GM21367 (cell line): ENCODE measurements at regions not wholly inside any gene's neighbourhood (a gene's known extent, or its start where the extent isn't known, plus 50 kb on each side); places are given as distances from the start of the nearest gene placed in this dataset.
"Not testable (repeated sequence)": the region's sequence is repeated elsewhere in the genome, so short reads cannot be mapped to it uniquely, and the experiment has no call there.

Experiments used
- ATAC-seq: cut with Tn5 transposase; IDR thresholded peaks from one replicate; pipeline ENCODE4 v1.9.1; 2021; ENCODE audit not compliant: unreplicated experiment

DNA sequence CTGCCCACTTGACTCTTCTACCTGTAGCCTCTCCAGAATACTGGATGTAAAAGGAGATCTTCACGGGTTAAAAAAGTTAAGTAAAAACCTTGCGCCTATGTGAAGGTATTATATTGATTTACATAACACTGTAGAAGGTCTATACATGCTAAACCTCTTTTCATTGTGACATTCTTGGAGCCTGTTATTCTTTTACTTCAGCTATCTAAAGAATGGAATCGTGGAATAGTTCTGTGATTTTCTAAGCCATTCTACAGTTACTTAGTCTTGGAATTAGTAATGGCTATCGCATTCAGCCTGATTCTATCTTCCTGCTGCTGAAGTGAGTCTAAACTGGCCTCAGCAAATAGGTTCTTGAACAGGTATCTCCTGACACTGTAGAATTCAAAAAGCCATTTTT, 430.0 kb upstream of the DPH6 start:
- ATAC-seq, result no peak

DNA sequence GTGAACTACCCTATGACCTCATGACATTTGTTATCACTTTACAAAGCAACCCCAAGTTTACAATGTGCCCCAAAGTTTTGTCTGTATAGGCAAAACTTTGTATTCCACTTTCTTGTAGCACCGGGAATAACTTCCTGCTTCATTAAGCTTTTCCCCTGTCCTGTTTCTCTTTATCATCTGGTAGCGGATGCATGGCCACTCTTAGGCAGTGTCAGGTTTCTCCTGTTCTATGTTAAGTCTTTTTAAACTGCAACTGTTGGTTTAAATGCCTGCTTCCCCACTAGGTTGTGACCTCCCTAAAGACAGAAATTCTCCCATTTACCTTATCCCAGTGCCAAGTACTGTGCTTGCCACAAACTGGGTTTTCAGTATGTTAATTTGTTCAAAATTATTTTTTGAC, 433.6 kb upstream of the DPH6 start:
- no peak for ATAC-seq

DNA sequence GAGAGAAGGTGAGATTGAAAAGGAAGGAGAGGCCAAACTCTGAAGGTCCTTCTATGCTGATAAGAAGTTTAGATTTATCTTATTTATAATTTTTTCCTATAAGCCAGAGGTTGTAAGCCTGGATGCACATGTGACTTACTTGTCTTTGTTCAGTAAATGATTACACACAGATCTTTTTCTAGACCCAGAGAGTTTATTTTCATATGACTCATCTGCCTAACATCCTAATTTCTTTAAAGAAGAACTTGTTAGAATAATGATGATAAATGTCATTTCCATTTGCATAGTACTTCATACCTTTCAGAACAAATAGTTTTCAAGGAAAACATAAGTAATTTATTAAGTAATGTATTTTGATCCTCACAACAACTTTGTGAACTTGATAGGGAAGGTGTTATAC, 434.8 kb upstream of the DPH6 start:
- ATAC-seq, result no peak

DNA sequence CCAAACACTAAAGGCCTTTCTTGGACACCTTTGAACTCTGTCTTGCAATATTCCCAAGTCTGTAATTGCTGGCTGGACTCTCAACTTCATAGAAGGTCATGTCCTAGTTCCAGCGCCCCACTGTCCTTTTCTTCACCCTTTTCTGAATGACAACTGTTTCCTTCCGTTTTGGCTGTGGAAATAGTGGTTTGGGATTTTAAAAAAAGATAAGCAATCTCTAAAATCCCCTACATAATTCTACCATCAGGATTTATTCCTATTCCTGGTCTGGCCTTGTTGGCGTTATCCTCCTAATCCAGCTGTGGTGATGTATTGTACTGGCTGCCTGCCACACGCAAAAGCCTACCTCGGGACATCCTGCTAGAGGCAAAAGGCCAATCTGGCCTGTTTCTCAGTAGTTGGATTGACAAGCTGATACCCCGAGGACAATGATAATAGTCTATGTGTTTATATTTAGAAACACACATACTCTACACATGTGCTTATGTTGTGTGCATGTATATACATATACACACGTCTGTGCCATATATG, 440.3 kb upstream of the DPH6 start:
- no peak for ATAC-seq

DNA sequence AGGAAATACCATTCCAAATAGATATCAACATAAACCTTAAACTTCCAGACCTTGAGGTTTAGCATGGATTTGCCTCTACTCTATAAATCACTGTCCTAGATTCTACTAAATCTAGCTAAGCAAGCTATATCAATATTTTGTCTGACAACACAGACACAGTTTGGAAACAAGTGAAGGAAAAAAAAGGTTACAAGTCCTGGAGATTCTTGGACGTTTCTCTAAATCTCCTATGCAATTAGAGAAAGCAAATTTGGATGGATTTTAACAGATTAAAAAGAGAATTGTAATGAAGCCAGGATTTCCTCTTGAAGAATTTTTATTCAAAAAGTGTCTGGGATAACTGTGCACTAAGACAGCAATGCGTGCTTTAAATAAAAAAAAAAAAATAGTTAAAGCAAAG, 441.1 kb upstream of the DPH6 start:
- ATAC-seq, result no peak

DNA sequence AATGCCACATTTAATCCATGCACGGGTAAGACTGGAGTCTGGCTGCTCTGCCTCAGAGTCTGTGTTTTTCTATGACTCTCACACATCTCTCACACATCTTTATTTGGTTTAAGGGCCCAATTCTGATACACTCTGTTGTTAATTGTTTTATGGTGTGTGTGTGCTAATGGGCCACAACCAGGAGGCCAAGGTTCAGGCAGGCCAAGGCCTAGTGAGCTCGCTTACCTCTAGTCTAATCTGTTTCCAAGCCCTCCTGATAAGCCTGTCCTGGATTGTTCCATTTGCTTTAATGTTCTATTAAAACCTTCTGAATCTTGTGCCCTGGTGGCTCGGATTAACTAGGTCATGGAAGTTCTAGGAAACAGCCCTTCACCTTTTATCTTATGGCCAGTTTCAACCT, 445.4 kb upstream of the DPH6 start:
- no peak for ATAC-seq

DNA sequence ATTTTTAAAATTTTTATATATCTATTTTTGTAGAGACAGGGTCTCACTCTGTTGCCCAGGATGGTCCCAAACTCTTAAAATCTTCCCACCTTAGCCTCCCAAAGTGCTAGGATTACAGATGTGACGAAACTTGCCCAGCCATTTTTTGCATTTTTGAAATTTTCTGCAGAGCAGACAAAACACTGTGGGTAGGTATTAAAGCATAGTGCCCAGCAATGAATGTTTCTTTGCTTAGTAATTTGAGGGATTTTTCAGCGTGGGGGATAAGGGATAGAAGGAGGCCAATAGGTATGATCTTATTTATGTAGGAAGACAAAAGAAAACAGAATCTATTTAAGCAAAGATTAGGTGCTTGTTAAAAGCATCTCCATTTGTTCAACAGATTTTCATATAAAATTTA, 446.8 kb upstream of the DPH6 start:
- no peak for ATAC-seq

DNA sequence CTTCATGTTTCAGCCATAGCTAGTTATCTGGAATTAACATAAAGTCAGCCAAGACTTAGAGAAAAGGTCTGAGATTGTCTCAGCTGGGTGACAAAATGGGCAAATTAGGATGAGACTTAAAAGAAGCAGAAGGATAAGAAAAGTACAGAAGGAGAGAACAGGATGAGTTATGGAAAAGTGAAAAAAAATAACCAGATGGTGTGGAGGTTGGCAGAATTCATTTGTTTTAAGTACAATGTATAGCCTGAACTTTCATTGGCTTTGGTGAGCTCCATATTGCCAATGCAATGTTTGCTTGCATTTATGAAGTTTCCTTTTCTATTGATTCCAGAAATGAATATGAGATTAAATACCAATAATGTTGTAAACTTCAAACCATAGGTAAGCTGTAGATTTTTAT, 447.2 kb upstream of the DPH6 start:
- ATAC-seq, result no peak

DNA sequence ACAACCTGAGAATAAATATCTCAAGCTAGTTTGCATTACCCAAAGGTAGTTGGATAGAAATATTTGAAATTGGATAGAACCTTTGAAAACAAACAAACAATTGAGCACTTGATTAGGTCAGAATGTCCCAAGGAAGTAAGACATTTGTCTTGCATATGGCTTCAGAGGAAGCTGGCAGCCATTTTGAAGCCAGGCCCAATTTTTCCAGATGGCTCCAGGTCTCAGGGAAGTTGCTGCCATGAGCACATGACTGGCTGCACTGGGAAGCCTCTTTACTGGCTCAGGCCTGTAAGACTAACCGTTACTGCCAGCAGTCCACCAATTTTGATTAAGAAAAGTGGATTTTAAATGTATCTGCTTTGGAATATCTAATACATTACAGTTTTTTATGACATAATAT, 448.9 kb upstream of the DPH6 start:
- no peak for ATAC-seq

DNA sequence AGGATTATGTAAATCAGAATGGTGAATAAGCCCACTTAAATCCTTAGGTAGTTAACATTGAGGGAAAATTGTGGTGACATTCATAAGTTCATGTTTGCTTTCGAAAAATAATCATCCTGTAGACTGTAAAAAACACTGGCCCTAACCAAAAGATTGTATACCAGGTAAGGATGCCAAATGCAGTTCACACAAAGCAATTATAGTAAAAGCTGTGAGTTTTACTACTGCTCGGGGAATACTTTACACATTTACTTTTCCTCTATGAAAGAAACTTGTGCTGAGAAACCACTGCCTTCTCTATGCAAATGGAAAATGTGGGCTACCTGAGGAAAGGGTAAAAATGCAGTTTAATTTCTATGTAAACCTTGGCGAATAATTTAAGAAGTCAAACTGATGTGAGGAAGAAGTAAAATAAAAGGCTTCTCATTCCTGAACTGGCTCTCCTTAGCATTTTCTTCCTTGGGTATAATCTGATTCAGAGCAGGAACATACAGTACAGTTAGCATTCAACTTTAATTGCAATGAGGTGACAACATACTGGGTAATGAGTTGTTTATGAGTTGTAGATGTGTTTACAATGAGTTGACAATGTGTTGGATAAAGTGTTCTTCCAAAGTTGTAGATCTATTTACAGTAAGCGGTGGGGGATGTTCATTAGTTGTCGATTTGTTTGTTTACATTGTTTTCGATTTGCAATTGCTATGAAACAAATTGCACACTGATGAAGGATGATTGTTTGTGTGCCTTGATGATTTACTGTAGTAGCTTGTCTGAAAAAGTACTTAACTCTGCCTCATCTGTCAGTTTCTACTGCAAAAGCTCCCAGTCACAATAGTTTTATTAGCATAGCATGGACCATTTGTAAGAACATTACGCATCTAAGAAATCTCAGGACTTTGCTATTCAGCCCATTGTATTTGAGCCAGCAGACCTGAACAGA, 453.0 kb upstream of the DPH6 start:
- ATAC-seq, result no peak

DNA sequence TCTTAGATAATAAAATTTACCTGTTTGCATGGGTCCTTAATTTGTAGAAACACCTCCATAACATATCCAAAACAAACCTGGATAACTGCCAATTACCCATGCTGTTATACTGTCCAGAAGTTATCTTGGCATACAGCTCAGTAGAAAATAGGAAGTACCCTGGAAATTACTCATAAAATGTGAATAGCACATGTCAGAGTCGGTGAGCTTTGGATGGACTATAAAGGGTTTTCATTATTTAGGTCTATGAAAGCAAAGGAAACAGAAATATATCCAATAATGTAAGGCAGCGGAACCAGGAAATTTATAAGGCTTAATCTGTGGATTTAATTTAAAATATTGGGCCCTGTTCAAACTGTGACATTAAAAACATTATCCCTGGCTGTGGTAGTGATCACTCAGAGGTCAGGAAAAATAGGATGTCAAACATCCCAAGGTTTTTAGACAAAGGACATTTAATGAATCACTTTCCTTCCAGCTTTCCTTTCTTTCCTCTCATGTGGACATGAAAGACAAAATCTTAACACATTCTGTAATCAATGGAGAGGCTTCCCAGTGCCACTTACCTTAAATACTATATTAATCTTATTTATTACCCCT, 459.0 kb upstream of the DPH6 start:
- no peak for ATAC-seq

DNA sequence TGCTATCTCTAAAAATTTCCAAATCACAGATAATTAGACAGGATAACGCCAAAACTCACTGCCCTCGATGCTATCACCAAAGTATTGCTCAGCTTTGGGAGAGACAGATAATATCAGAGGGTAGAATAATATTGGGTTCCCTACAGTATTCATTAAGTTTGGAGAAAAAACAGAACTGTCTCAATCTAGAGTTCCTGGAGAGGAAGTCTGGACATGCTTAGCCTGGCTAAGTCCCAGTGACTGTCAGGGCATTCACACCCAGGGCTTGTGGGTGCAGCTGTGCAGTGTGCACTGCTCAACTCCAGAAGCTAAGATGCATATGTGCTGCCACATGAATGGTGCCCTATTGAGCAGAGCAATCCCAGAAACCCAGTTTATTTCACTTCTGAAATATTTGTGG, 459.6 kb upstream of the DPH6 start:
- ATAC-seq, result no peak

DNA sequence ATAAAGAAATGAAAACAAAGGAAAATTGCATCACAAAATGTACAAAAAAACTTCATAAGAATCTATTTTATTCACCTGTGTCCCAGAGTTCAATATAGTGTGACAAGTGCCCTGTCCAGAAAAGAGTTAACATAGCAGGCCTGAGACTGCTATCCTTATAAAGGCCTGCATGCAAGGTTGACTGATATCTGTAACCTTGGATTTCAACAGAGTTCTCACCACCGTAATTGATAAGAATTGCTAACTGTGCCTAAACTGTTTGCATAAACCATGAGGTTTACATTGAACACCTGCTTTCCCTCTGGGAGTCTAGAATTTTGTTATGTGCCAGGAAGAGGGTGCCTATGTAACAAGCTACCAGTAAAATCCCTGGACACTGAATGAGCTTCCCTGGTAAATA, 461.7 kb upstream of the DPH6 start:
- ATAC-seq, result no peak

DNA sequence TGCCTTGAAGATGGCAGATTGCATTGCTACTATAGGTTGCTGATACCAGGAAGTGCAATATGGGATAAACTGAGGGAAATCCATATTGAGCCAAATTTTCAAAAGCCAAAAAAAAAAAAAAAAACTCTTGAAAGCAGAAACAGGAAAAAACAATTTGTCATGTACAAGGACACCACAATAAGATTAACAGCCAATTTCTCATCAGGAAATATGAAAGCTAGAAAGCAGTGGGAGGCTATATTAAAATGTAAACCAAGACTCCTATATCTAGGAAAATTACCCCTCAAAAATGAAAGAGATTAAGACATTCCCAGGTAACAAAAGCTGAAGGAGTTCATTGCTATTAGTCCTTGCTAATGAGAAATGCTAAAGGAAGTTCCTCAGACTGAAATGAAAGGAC, 462.8 kb upstream of the DPH6 start:
- no peak for ATAC-seq

DNA sequence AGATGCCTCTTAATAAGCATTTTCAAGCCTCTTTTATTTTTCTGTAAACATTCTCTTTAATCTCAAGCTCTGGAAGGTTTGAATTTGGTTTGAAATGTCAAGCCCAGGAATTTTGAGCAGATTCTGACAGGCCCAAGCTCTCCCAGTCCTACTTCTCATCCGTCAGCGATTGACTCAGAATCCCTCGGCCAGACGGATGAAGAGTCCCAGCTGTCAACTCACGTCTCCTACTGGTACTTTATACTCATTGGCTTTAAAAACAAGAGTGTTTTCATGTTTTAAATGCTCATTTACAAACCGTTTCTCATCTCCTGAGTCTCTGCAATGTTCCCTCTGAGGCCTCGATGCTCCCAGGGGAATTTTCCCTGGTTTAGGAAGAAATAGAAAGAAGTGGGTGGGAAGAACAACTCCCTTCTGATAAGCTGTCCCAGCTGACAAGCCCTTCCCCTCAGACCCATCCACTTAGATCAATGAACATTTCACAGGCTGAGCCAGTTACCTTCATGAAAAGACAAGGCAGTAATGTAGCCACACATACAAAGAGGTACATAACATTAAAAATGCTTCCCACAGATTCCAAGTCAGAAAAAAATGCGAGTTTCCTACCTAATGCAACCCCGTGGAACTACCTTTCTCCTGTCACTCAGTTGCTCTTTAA, 478.2 kb upstream of the DPH6 start:
- ATAC-seq, result no peak

DNA sequence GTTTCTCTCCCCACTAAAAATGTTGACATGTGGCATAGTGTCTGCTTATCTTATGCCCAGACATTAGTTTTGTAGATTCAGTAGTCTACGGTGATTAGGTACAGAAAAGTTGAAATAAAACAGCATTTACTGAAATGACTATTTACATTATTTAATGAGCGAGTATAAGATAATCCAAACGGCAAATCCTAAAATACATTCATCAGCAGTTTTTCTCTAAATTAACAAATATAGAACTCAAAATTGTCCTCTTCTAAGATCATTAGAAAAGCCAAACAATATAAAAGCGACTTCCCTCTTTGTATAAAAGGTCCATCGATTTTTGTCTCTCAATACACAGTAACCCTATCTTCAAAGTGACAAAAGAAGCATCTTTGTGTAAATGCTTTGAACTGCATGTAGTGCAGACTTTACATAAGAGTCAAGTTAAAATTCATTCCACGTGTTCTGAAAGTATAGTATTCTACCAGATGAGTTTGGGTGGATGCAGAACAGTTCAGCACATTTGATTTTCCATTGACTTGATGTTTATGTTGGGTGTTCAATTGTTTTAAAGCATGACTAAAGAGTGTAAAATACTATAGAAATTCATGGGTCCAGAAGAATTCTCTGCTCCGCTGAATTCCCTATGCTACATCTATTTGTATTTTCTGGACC, 480.8 kb upstream of the DPH6 start:
- no peak for ATAC-seq

DNA sequence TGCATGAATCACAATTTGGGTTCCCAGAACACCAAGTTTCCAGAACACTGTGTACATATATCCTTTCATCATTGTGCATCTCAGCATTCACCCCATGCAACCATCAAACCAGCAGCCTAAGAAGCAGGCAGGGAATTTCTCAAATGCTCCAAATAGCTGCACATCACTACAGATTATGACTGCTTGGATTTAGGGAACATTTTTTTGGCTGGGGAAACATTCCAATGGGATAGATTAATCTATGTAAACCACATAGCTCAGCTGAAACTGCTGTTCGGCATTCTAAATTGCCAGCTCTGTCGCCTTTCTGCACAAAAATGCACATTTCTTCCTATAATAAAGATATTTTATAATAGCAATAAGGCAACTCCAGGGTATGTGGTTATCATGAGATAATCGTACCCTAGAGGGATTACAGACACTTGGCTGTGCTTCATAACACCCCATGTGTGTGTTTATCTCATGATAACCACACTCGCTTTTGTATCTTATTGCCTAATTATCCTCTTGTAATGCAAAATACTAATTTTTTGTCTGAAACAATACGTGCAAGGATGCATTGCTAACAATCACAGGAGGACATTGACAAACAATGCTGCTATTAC, 483.7 kb upstream of the DPH6 start:
- no peak for ATAC-seq

DNA sequence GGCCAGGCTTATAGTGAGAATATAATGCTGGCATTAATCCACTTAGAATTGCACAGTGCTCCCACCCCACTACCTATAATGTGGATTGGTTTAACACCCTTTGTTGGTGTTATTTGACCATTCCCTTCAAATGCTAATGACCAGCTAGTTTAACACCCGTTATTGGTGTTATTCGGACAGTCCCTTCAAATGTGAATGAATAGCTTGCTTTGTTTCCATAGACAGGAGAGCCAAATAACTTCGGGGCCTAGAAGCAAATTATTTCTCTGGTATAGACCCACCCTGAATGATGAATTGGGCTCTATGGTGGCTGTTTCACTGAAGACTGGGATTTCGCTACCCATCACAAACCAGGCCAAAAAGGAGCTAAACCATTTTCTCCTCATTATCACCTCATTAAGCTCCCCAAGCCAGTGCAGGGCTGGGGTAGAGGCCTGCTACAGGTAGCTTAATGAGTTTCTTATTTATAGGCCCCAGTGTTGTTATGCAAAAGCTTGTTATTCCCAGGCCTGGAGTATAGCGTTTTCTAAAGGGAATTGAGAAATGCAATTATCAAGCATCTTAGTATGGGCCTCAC, 494.1 kb upstream of the DPH6 start:
- no peak for ATAC-seq

DNA sequence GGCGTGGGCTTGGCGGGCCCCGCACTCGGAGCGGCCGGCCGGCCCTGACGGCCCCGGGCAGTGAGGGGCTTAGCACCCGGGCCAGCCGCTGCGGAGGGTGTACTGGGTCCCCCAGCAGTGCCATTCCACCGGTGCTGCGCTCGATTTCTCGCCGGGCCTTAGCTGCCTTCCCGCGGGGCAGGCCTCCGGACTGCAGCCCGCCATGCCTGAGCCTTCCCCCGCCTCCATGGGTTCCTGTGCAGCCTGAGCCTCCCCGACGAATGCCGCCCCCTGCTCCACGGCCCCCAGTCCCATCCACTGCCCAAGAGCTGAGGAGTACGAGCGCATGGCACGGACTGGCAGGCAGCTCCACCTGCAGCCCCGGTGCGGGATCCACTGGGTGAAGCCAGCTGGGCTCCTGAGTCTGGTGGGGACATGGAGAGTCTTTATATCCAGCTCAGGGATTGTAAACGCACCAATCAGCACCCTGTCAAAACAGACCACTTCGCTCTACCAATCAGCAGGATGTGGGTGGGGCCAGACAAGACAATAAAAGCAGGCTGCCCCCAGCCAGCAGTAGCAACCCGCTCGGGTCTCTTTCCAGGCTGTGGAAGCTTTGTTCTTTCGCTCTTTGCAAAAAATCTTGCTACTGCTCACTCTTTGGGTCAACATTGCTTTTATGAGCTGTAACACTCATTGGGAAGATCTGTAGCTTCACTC, 501.2 kb upstream of the DPH6 start:
- ATAC-seq, result not testable (repeated sequence)

DNA sequence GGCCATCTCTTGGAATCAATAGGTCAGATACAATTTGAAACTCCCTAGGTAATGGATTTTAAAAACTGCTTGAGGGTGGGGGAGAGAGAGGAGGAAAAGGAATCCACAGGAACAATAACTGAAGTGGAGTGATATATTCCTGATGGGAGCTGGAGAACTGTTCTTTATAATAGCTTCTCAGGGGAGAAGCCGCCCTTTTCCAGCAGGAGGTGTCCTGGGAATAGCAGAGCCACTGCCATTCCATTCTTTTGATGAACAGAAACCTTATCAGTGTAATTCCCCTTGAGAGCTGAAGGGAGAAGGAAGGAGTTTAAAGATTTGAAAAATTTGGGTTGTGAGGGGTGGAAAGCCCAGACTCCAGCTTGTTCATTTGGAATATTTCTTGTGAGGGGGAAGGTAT, 504.9 kb upstream of the DPH6 start:
- ATAC-seq, result no peak
